Mesenchymal stem cell (in vitro differentiated cells and primary cell): ENCODE measurements at regions not wholly inside any gene's neighbourhood (a gene's known extent, or its start where the extent isn't known, plus 50 kb on each side); places are given as distances from the start of the nearest gene placed in this dataset.

Experiments
- DNase-seq: peaks from one replicate; pipeline ENCODE4 v3.0.0-alpha.2; 2013
- H2AFZ ChIP-seq: one replicate; pipeline ENCODE4 v1.6.1; 2013; ENCODE audit warnings: low read depth, mild to moderate bottlenecking, control low read depth, inconsistent platforms, low read length, moderate library complexity
- H2AK5ac ChIP-seq: 2 replicates; pipeline ENCODE4 v1.6.1; 2013; ENCODE audit warnings: low read length, moderate library complexity, mild to moderate bottlenecking, inconsistent platforms; ENCODE audit not compliant: severe bottlenecking
- H2BK120ac ChIP-seq: one replicate; pipeline ENCODE4 v1.6.1; 2013; ENCODE audit warnings: low read depth, mild to moderate bottlenecking, inconsistent platforms, low read length, moderate library complexity
- H2BK12ac ChIP-seq, 2 experiments: one replicate each; pipeline ENCODE4 v1.6.1; 2013; ENCODE audit warnings: inconsistent platforms in 2 of 2, low read length in 2 of 2, mild to moderate bottlenecking in 2 of 2, moderate library complexity in 2 of 2, control low read depth in 1 of 2
- H2BK15ac ChIP-seq: one replicate; pipeline ENCODE4 v1.6.1; 2013; ENCODE audit warnings: mild to moderate bottlenecking, low read depth, inconsistent platforms; ENCODE audit not compliant: poor library complexity, severe bottlenecking
- H2BK5ac ChIP-seq: 2 replicates; pipeline ENCODE4 v1.6.1; 2013; ENCODE audit warnings: low read depth, mild to moderate bottlenecking, low read length, control low read depth, inconsistent platforms; ENCODE audit not compliant: poor library complexity, severe bottlenecking
- H3K14ac ChIP-seq, 2 experiments: one replicate each; pipeline ENCODE4 v1.6.1; 2013; ENCODE audit warnings: inconsistent platforms in 2 of 2, low read length in 2 of 2, control low read depth in 1 of 2, mild to moderate bottlenecking in 1 of 2, moderate library complexity in 1 of 2
- H3K18ac ChIP-seq, 2 experiments: one replicate each; pipeline ENCODE4 v1.6.1; 2013; ENCODE audit warnings: inconsistent platforms in 2 of 2, low read length in 2 of 2, control low read depth in 1 of 2, low read depth in 1 of 2, mild to moderate bottlenecking in 1 of 2
- H3K23ac ChIP-seq, 2 experiments: one replicate each; pipeline ENCODE4 v1.6.1; 2013; ENCODE audit warnings: inconsistent platforms in 2 of 2, low read length in 2 of 2, mild to moderate bottlenecking in 2 of 2, moderate library complexity in 2 of 2, control low read depth in 1 of 2
- H3K27ac ChIP-seq: 2 replicates; pipeline ENCODE4 v1.5.1; 2013; ENCODE audit warnings: mild to moderate bottlenecking, moderate library complexity, low read length, control low read depth, inconsistent platforms; ENCODE audit not compliant: poor library complexity, severe bottlenecking
- H3K27me3 ChIP-seq, 2 experiments: 2 replicates each; pipeline versions ENCODE4 v1.6.1 to v1.7.0; 2013; ENCODE audit warnings: low read length in 2 of 2, mild to moderate bottlenecking in 2 of 2, moderate library complexity in 2 of 2, control low read depth in 1 of 2, inconsistent platforms in 1 of 2; ENCODE audit not compliant: control insufficient read depth in 1 of 2, insufficient read depth in 1 of 2
- H3K36me3 ChIP-seq, 2 experiments: 2 replicates each; pipeline versions ENCODE4 v1.6.1 to v1.7.0; 2013; ENCODE audit warnings: low read length in 2 of 2, control low read depth in 1 of 2, inconsistent platforms in 1 of 2, low read depth in 1 of 2, mild to moderate bottlenecking in 1 of 2; ENCODE audit not compliant: insufficient read depth in 2 of 2, control insufficient read depth in 1 of 2
- H3K4ac ChIP-seq, 2 experiments: one replicate each; pipeline ENCODE4 v1.6.1; 2013; ENCODE audit warnings: inconsistent platforms in 2 of 2, low read length in 2 of 2, mild to moderate bottlenecking in 2 of 2, moderate library complexity in 2 of 2, control low read depth in 1 of 2, low read depth in 1 of 2
- H3K4me1 ChIP-seq: 2 replicates; pipeline ENCODE4 v1.6.1; 2013; ENCODE audit warnings: low read depth, low read length, control low read depth; ENCODE audit not compliant: control insufficient read depth, insufficient read depth
- H3K4me2 ChIP-seq: 2 replicates; pipeline ENCODE4 v1.6.1; 2013; ENCODE audit warnings: low read length, mild to moderate bottlenecking, inconsistent platforms; ENCODE audit not compliant: poor library complexity, severe bottlenecking
- H3K4me3 ChIP-seq, 2 experiments: 2 replicates each; pipeline versions ENCODE4 v1.5.1 to v1.7.0; 2013; ENCODE audit warnings: low read length in 2 of 2, mild to moderate bottlenecking in 2 of 2, control low read depth in 1 of 2, low read depth in 1 of 2; ENCODE audit not compliant: insufficient read depth in 1 of 2
- H3K79me1 ChIP-seq: replicated peaks from 2 replicates; pipeline ENCODE4 v1.6.1; 2013; ENCODE audit warnings: mild to moderate bottlenecking, control low read depth, low read length, inconsistent platforms; ENCODE audit not compliant: poor library complexity, severe bottlenecking
- H3K9ac ChIP-seq: 2 replicates; pipeline ENCODE4 v1.7.0; 2013; ENCODE audit warnings: mild to moderate bottlenecking, low read length, moderate library complexity
- H3K9me3 ChIP-seq: 2 replicates; pipeline ENCODE4 v1.7.0; 2013; ENCODE audit warnings: mild to moderate bottlenecking, low read length; ENCODE audit not compliant: control insufficient read depth
- H4K8ac ChIP-seq: one replicate; pipeline ENCODE4 v1.6.1; 2013; ENCODE audit warnings: inconsistent platforms, mild to moderate bottlenecking, low read length, moderate library complexity
- H4K91ac ChIP-seq: one replicate; pipeline ENCODE4 v1.6.1; 2013; ENCODE audit warnings: mild to moderate bottlenecking, low read length, inconsistent platforms
- WGBS: methylation state at CpG from one replicate; pipeline ENCODE4 v1.1.7; 2013; ENCODE audit warnings: mixed read lengths; 5-methylcytosine and 5-hydroxymethylcytosine counted together

DNA sequence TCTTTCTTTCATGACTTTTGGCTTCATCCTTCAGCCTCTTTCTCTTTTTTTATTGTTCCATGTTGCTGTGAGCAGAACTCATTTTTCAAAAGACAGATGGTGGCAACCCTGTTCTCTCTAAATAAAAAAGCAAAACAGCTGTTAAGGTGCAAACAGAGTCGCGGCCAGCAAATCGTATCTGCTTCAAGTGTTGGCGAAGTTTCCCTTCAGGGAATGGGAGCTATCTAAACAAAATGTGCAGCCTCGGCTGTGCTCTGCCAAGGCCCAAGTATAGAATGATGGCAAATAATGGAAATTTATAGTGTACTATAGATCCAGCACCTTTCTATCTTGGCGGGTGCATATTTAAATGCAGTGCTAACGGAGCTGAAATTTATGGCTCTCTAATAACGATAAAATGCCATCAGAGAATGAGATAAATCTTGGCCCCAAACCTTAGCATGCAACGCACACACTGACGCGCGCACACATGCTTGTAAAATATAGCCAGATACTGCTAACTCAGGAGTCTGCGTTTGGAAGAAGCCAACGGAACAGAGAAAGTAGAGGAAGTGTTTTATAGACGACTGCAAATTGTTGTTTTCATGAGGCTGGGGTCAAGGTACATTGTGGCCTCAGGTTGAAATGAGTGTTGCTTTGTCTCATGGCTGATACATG lies 315.5 kb upstream of the RBFOX1 start:
- H3K23ac ChIP-seq: no peak overlapping the region
- no peaks in the 10 kb centered on the region for H3K27me3 ChIP-seq
- H2AK5ac ChIP-seq: no peak overlapping the region
- H2BK5ac ChIP-seq: no peak overlapping the region
- H2AFZ ChIP-seq: no peak overlapping the region
- no peaks in the 10 kb centered on the region for H3K79me1 ChIP-seq
- peaks cover 6% of the 10 kb centered on the region for H3K9me3 ChIP-seq
- no peak overlapping the region for H2BK12ac ChIP-seq
- no peak for DNase-seq
- no peak overlapping the region for H3K14ac ChIP-seq
- no peak overlapping the region for H3K9ac ChIP-seq
- H3K4me1 ChIP-seq: no peaks in the 10 kb centered on the region
- no peak overlapping the region for H4K91ac ChIP-seq
- no peak overlapping the region for H2BK120ac ChIP-seq
- no peak overlapping the region for H4K8ac ChIP-seq
- H3K4ac ChIP-seq: no peak overlapping the region
- no peak overlapping the region for H2BK15ac ChIP-seq
- no peak overlapping the region for H3K4me3 ChIP-seq
- H3K27ac ChIP-seq: no peak overlapping the region
- 94% methylated on average over 15 of the region's 15 CpGs for WGBS
- H3K18ac ChIP-seq: no peak overlapping the region
- no peak overlapping the region for H3K4me2 ChIP-seq
- no peaks in the 10 kb centered on the region for H3K36me3 ChIP-seq

- no peak for DNase-seq
- Histone ChIP-seq H2BK5ac (no peak overlapping the region), H2BK120ac (no peak overlapping the region), H3K4ac (no peak overlapping the region), H3K23ac (no peak overlapping the region), H3K4me3 (no peak overlapping the region), H4K91ac (no peak overlapping the region), H3K9ac (no peak overlapping the region), H3K4me2 (no peak overlapping the region), H3K27me3 (no peaks in the 10 kb centered on the region), H2AK5ac (no peak overlapping the region), H3K9me3 (peaks cover 10% of the 10 kb centered on the region), H3K36me3 (no peaks in the 10 kb centered on the region), H4K8ac (no peak overlapping the region), H2BK12ac (no peak overlapping the region), H3K14ac (no peak overlapping the region), H3K79me1 (no peaks in the 10 kb centered on the region), H2BK15ac (no peak overlapping the region), H2AFZ (no peak overlapping the region), H3K4me1 (no peaks in the 10 kb centered on the region), H3K27ac (no peak overlapping the region), H3K18ac (no peak overlapping the region)
- WGBS: 63% methylated on average over 6 of the region's 6 CpGs
Observed at GRCh38 chr16:7014756-7015155, 317.9 kb upstream of the RBFOX1 start.

DNA sequence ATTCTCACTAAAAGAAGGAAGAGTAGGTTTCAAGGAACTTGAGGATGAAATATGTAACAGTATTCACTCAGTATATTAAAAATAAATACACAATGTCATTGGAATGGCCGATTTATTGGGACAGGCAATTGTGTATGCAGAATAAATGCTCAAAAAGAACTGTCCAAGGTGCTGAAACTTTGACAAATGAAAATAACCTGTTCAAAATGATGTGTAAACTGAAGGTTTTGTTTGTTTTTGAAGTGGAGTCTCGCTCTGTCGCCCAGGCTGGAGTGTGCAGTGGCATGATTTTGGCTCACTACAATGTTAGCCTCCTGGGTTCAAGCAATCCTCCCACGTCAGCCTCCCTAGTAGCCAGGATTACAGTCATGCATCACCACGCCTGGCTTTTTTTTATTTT lies 318.7 kb upstream of the RBFOX1 start:
- no peak overlapping the region for H3K4ac ChIP-seq
- no peak overlapping the region for H4K91ac ChIP-seq
- H3K4me2 ChIP-seq: no peak overlapping the region
- no peak overlapping the region for H3K27ac ChIP-seq
- H3K9ac ChIP-seq: no peak overlapping the region
- no peak overlapping the region for H2BK120ac ChIP-seq
- no peak overlapping the region for H2AFZ ChIP-seq
- no peaks in the 10 kb centered on the region for H3K79me1 ChIP-seq
- H3K27me3 ChIP-seq: no peaks in the 10 kb centered on the region
- no peak overlapping the region for H3K4me3 ChIP-seq
- no peak overlapping the region for H2BK15ac ChIP-seq
- no peak overlapping the region for H2BK12ac ChIP-seq
- no peak overlapping the region for H3K18ac ChIP-seq
- H2AK5ac ChIP-seq: no peak overlapping the region
- WGBS: 27% methylated on average over 4 of the region's 5 CpGs
- no peak overlapping the region for H4K8ac ChIP-seq
- DNase-seq: no peak
- H3K14ac ChIP-seq: no peak overlapping the region
- no peak overlapping the region for H2BK5ac ChIP-seq
- H3K36me3 ChIP-seq: no peaks in the 10 kb centered on the region
- H3K23ac ChIP-seq: no peak overlapping the region
- H3K4me1 ChIP-seq: no peaks in the 10 kb centered on the region
- peaks cover 10% of the 10 kb centered on the region for H3K9me3 ChIP-seq

DNA sequence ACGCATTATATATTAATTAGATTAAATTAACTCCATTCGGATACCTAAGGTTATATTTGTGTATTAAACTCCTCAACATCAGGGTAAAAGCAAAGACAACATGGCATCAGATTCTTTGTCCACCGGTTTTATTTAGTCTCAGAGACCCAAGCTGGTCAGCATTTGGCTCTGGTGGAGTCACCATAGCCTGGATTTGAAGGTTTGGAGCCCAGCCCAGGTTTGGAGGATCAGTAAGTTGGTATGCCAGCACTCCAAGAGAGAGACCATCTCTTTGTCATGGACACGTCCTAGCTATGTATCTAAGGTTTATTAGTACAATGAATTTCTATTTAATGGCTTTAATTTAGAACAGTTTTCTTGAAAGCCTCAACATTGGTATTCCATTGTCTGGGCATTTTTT lies 328.4 kb upstream of the RBFOX1 start:
- H2BK12ac ChIP-seq: no peak overlapping the region
- DNase-seq: no peak
- H3K36me3 ChIP-seq: no peaks in the 10 kb centered on the region
- no peak overlapping the region for H4K91ac ChIP-seq
- no peaks in the 10 kb centered on the region for H3K4me1 ChIP-seq
- no peak overlapping the region for H2AK5ac ChIP-seq
- H3K14ac ChIP-seq: no peak overlapping the region
- no peak overlapping the region for H3K4ac ChIP-seq
- H3K23ac ChIP-seq: no peak overlapping the region
- 64% methylated on average over 2 of the region's 4 CpGs for WGBS
- H2AFZ ChIP-seq: no peak overlapping the region
- H3K9me3 ChIP-seq: peaks cover 15% of the 10 kb centered on the region
- no peak overlapping the region for H3K18ac ChIP-seq
- H3K79me1 ChIP-seq: no peaks in the 10 kb centered on the region
- no peak overlapping the region for H2BK5ac ChIP-seq
- H3K27me3 ChIP-seq: no peaks in the 10 kb centered on the region
- H3K9ac ChIP-seq: no peak overlapping the region
- no peak overlapping the region for H2BK120ac ChIP-seq
- H4K8ac ChIP-seq: no peak overlapping the region
- H3K27ac ChIP-seq: no peak overlapping the region
- H2BK15ac ChIP-seq: no peak overlapping the region
- H3K4me3 ChIP-seq: no peak overlapping the region
- no peak overlapping the region for H3K4me2 ChIP-seq
